KG1 (cell line): ENCODE measurements at regions not wholly inside any gene's neighbourhood (a gene's known extent, or its start where the extent isn't known, plus 50 kb on each side); places are given as distances from the start of the nearest gene placed in this dataset.

Experiments
- DNase-seq: peaks from one replicate; lab custom pipeline; 2025; lab: John Stamatoyannopoulos, UW

GRCh38 chr17:79395066-79395465, 215.8 kb downstream of the RBFOX3 start:
- no peak for DNase-seq

- DNase-seq = peak; percentile 50
Measured at GRCh38 chr17:79393358-79394052, 217.3 kb downstream of the RBFOX3 start.

GRCh38 chr17:79392598-79392997, 218.3 kb downstream of the RBFOX3 start:
- DNase-seq = no peak

- peak; percentile 20 for DNase-seq
Measured at GRCh38 chr17:79391376-79392233, 219.2 kb downstream of the RBFOX3 start.

- no peak for DNase-seq
Measured at GRCh38 chr17:79389896-79390295, 221.0 kb downstream of the RBFOX3 start.

- DNase-seq = no peak
Measured at GRCh38 chr17:79388556-79389295, 222.1 kb downstream of the RBFOX3 start.

- DNase-seq = no peak
Measured at GRCh38 chr17:79387783-79388182, 223.1 kb downstream of the RBFOX3 start.

GRCh38 chr17:79385962-79386563, 224.8 kb downstream of the RBFOX3 start:
- DNase-seq = no peak

- no peak for DNase-seq
Measured at GRCh38 chr17:79382313-79382712, 228.5 kb downstream of the RBFOX3 start.

GRCh38 chr17:79379700-79380445, 231.0 kb downstream of the RBFOX3 start:
- DNase-seq = no peak

- DNase-seq = no peak
Measured at GRCh38 chr17:79377230-79377786, 233.5 kb downstream of the RBFOX3 start.

- no peak for DNase-seq
Measured at GRCh38 chr17:79374807-79375206, 236.0 kb downstream of the RBFOX3 start.

- DNase-seq = no peak
Measured at GRCh38 chr17:79374087-79374689, 236.7 kb downstream of the RBFOX3 start.

- DNase-seq = no peak
Measured at GRCh38 chr17:79372470-79373238, 238.2 kb downstream of the RBFOX3 start.

- DNase-seq = no peak
Measured at GRCh38 chr17:79371984-79372383, 238.9 kb downstream of the RBFOX3 start.

GRCh38 chr17:79370594-79370993, 240.3 kb downstream of the RBFOX3 start:
- no peak for DNase-seq

- DNase-seq = no peak
Measured at GRCh38 chr17:79370126-79370525, 240.7 kb downstream of the RBFOX3 start.

- DNase-seq = no peak
Measured at GRCh38 chr17:79369532-79369931, 241.3 kb downstream of the RBFOX3 start.

GRCh38 chr17:79369001-79369400, 241.8 kb downstream of the RBFOX3 start:
- no peak for DNase-seq

- DNase-seq = no peak
Measured at GRCh38 chr17:79368521-79368920, 242.3 kb downstream of the RBFOX3 start.
